B cell (primary cell): ENCODE measurements at regions not wholly inside any gene's neighbourhood (a gene's known extent, or its start where the extent isn't known, plus 50 kb on each side); places are given as distances from the start of the nearest gene placed in this dataset.

Experiments used
- CTCF ChIP-seq: fragments of 200-600 bp; IDR thresholded peaks from one replicate; pipeline ENCODE4 v1.8.0; 2022; ENCODE audit warnings: antibody characterized with exemption, mild to moderate bottlenecking
- EZH2 ChIP-seq: IDR thresholded peaks from 2 replicates; pipeline ENCODE4 v1.6.1; 2012; ENCODE audit warnings: borderline replicate concordance, low read depth, mild to moderate bottlenecking, moderate library complexity, low read length; ENCODE audit not compliant: insufficient read depth, poor library complexity, severe bottlenecking

DNA sequence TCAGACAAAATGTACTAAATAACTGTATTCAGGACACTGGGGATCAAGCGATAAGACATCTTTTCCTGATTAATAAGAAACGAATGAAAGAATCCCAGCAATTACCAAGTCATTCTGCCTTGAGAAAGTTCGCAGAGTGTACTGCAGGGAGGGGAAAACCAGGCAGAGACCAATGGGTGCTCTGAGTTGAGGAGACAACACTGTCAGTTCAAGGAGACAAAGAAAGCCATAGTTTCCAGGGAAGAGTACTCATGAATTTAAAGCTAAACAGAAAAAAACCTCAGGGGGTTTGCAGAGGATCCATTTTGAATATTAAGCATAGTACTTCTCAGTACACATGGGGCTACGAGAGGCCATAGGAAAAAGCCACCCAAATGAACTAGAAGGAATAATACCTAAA lies 573.0 kb downstream of the KCTD8 start:
- TF ChIP-seq CTCF (no peak), EZH2 (no peak)
